ENCODE measurements at regions not wholly inside any gene's neighbourhood (a gene's known extent, or its start where the extent isn't known, plus 50 kb on each side); places are given as distances from the start of the nearest gene placed in this dataset.
"Not testable (repeated sequence)": the region's sequence is repeated elsewhere in the genome, so short reads cannot be mapped to it uniquely, and the experiment has no call there.

- not testable (repeated sequence) for H4K91ac ChIP-seq (ENCODE audit: low read depth, low read length); H3K9ac ChIP-seq (ENCODE audit: low read length); H3K4ac ChIP-seq (ENCODE audit: low read depth, low read length); H3K79me2 ChIP-seq (ENCODE audit: control insufficient read depth, insufficient read depth, low read length, poor library complexity); H3K18ac ChIP-seq (ENCODE audit: low read length); H2BK12ac ChIP-seq (ENCODE audit: low read length); H2BK120ac ChIP-seq (ENCODE audit: insufficient read depth, low read length, poor library complexity); H2BK5ac ChIP-seq (ENCODE audit: low read depth, low read length, poor library complexity); H4K12ac ChIP-seq (ENCODE audit: low read depth, low read length); H3K4me2 ChIP-seq (ENCODE audit: low read length); H3K23ac ChIP-seq (ENCODE audit: low read length); H2AK5ac ChIP-seq (ENCODE audit: low read length); H2AFZ ChIP-seq (ENCODE audit: insufficient read depth, low read length, poor library complexity); H4K8ac ChIP-seq (ENCODE audit: low read depth, low read length); DNase-seq; H3K27me3 ChIP-seq (ENCODE audit: insufficient read depth, low read length); H3K27ac ChIP-seq (ENCODE audit: low read depth, low read length); H3K14ac ChIP-seq (ENCODE audit: low read length); H3K9me3 ChIP-seq (ENCODE audit: insufficient read depth, low read depth, low read length); H3K79me1 ChIP-seq (ENCODE audit: low read length); H3K4me3 ChIP-seq (ENCODE audit: low read depth, low read length); H3K4me1 ChIP-seq (ENCODE audit: control insufficient read depth in 1 of 2, insufficient read depth in 2 of 2, low read length in 2 of 2)
- H3K36me3 ChIP-seq (ENCODE audit: control insufficient read depth in 1 of 2, insufficient read depth in 2 of 2, low read length in 2 of 2): peaks cover 3 to 18% of the 10 kb centered on the region in 2 experiments
- no CpG with 5 or more reads among the region's 9 CpGs for WGBS (ENCODE audit: extremely low coverage, insufficient coverage, insufficient read length)
Observed at GRCh38 chr17:47056687-47057086, 77.6 kb upstream of the RPRML start.
